WERI-Rb-1 (cell line): ENCODE measurements at regions not wholly inside any gene's neighbourhood (a gene's known extent, or its start where the extent isn't known, plus 50 kb on each side); places are given as distances from the start of the nearest gene placed in this dataset.
A peak's percentile ranks its signal among the peaks of the same experiment; 100 is the strongest.

Experiments used
- DNase-seq: peaks from one replicate; pipeline ENCODE4 v3.0.0-alpha.2; 2020
- H3K27ac ChIP-seq: fragments of 250-450 bp; sonication (Bioruptor Pico); 2 replicates; pipeline ENCODE4 v1.5.1; 2020; ENCODE audit warnings: mild to moderate bottlenecking, moderate library complexity
- H3K27me3 ChIP-seq: fragments of 250-450 bp; sonication (Bioruptor Pico); 2 replicates; pipeline ENCODE4 v1.5.1; 2021; ENCODE audit warnings: mild to moderate bottlenecking, low read depth, moderate library complexity; ENCODE audit not compliant: insufficient read depth, severe bottlenecking
- H3K36me3 ChIP-seq: fragments of 250-450 bp; sonication (Bioruptor Pico); 2 replicates; pipeline ENCODE4 v1.5.1; 2020; ENCODE audit warnings: mild to moderate bottlenecking, moderate library complexity
- H3K4me3 ChIP-seq: 2 replicates; pipeline ENCODE4 v1.5.1; 2011; ENCODE audit warnings: low read depth, mild to moderate bottlenecking, control low read depth, low read length
- H3K9me3 ChIP-seq: fragments of 250-450 bp; sonication (Bioruptor Pico); 2 replicates; pipeline ENCODE4 v1.5.1; 2021; ENCODE audit warnings: mild to moderate bottlenecking, moderate library complexity; ENCODE audit not compliant: severe bottlenecking
- TF ChIP-seq, protein P1 (sequence below): IDR thresholded peaks from 2 replicates; pipeline ENCODE4 v1.5.1; 2011; ENCODE audit warnings: low read depth, mild to moderate bottlenecking, control low read depth, inconsistent platforms, low read length

DNA sequence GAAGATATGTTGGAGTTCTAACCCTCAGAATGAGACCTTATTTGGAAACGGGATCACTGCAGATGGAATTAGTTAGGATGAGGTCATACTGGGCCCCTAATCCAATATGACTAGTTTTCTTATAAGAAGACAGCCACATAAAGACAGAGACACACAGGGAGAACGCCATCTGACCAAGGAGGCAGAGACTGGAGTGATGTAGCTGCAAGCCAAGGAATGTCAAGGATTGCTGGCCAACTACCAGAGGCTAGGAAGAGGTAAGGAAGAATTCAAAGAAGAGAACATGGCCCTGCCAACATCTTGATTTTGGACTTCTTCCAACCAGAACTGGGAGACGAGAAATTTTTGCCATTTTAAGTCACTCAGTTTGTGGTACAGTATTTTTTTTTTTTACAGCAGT is 152.8 kb upstream of the DIPK2B start:
- Histone ChIP-seq H3K27me3 (no peaks in the 10 kb centered on the region), H3K4me3 (no peak overlapping the region), H3K27ac (no peak overlapping the region), H3K36me3 (no peaks in the 10 kb centered on the region), H3K9me3 (peaks cover 3% of the 10 kb centered on the region)
- TF ChIP-seq, protein P1, sequence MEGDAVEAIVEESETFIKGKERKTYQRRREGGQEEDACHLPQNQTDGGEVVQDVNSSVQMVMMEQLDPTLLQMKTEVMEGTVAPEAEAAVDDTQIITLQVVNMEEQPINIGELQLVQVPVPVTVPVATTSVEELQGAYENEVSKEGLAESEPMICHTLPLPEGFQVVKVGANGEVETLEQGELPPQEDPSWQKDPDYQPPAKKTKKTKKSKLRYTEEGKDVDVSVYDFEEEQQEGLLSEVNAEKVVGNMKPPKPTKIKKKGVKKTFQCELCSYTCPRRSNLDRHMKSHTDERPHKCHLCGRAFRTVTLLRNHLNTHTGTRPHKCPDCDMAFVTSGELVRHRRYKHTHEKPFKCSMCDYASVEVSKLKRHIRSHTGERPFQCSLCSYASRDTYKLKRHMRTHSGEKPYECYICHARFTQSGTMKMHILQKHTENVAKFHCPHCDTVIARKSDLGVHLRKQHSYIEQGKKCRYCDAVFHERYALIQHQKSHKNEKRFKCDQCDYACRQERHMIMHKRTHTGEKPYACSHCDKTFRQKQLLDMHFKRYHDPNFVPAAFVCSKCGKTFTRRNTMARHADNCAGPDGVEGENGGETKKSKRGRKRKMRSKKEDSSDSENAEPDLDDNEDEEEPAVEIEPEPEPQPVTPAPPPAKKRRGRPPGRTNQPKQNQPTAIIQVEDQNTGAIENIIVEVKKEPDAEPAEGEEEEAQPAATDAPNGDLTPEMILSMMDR = no peak
- no peak for DNase-seq

DNA sequence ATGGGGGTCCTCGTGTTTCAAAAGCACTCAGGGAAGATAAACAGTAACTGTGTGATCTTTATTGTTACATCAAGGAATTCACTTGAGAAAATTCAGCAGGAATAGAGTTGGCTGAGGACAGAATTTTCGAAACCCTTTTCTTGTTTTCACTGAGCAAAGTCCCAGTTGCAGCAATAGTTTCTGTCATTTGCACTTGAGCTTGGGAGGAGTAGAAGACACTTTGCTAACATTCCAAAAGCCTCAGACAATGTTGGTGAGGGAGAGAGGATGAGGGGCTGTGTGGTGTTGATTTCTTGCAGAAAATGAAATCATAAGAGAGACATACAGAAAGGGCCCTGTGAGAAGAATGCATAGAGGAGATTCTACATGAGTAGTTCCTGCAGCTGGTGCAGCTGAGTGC is 151.9 kb upstream of the DIPK2B start:
- no peaks in the 10 kb centered on the region for H3K27me3 ChIP-seq
- no peak overlapping the region for H3K27ac ChIP-seq
- TF ChIP-seq, protein P1 = no peak
- peaks cover 3% of the 10 kb centered on the region for H3K9me3 ChIP-seq
- DNase-seq = no peak
- H3K4me3 ChIP-seq = no peak overlapping the region
- H3K36me3 ChIP-seq = no peaks in the 10 kb centered on the region

DNA sequence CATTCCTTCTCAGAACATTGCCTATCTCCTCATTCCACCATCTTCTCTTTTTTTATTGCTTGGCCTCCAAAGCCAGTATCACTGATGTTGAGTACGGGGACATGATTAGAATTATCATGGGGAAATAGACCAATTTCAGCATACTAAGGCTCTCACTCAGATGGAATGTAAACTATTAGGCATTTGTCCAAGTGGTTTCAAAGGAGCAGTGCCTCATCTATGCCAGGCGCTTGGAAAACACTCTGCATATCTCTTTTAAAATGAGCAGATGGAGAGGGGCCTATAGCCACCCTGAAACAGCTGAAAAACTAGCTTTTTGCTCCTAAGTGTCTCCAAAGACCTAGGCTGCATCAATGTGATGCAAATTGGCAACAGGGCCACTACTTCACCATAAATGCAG is 150.8 kb upstream of the DIPK2B start:
- peaks cover 3% of the 10 kb centered on the region for H3K9me3 ChIP-seq
- DNase-seq = no peak
- no peaks in the 10 kb centered on the region for H3K27me3 ChIP-seq
- TF ChIP-seq, protein P1 = no peak
- no peaks in the 10 kb centered on the region for H3K36me3 ChIP-seq
- no peak overlapping the region for H3K27ac ChIP-seq
- no peak overlapping the region for H3K4me3 ChIP-seq

DNA sequence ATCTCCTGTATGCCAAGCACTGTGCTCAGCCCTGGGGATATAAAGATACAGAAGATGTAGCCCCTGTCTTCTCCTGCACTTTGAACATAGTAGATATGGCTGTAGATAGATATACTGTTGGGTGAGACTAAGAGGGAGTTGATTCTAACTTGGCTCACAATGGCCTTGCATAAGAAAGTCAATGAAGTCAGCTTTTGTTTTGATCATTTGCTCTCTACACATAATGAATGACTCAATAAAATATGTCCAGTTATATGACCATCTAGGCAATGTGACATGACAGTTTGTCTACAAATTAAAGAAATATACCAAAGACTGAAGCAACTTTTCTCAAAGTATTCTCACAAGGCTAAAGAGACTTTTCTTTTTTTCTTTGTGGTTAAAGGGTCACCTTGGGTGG is 147.6 kb upstream of the DIPK2B start:
- TF ChIP-seq, protein P1 = no peak
- no peaks in the 10 kb centered on the region for H3K36me3 ChIP-seq
- no peak overlapping the region for H3K27ac ChIP-seq
- H3K9me3 ChIP-seq = peaks cover 3% of the 10 kb centered on the region
- H3K4me3 ChIP-seq = no peak overlapping the region
- DNase-seq = no peak
- H3K27me3 ChIP-seq = no peaks in the 10 kb centered on the region

DNA sequence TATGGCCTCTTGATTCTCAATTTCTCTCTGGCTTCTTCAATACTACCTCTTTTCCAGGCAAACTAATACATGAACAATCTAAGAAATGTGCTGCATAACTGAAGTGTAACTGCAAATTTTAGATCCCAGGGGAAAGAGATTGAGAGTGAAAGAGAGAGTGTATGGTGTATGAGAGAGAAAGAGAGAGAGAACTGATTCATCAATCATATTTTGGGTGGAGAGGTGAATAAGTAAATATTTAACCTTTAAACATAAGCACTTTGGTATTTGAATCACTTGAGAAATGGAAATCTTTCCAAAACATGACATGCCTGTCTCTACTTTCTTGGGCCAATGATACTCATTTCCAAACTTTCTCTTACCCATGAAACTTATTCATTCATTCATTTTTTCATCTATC is 147.2 kb upstream of the DIPK2B start:
- no peaks in the 10 kb centered on the region for H3K36me3 ChIP-seq
- no peak overlapping the region for H3K27ac ChIP-seq
- no peak overlapping the region for H3K4me3 ChIP-seq
- H3K9me3 ChIP-seq = peaks cover 3% of the 10 kb centered on the region
- H3K27me3 ChIP-seq = no peaks in the 10 kb centered on the region
- DNase-seq = no peak
- TF ChIP-seq, protein P1 = no peak

DNA sequence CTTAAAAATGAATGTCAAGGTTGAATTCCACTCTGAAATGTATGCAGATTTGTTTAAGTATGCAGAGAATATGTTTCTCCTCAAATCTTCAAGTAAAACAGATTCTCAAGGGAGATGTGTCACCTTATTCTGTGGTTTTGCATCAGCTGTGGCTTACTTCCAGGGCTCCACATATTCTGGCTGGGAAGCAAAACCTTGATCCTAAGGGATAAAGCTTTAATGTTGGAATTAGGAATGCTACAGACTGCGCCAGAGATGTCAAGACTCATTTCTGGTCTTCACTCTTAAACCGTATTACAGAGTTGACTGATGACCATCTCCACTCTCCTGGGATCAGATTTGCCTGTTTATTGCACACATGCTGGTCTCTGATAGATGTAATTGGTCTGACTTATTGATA is 143.9 kb upstream of the DIPK2B start:
- Histone ChIP-seq H3K27ac (no peak overlapping the region), H3K4me3 (no peak overlapping the region), H3K9me3 (no peaks in the 10 kb centered on the region), H3K27me3 (no peaks in the 10 kb centered on the region), H3K36me3 (no peaks in the 10 kb centered on the region)
- DNase-seq = peak; percentile 20
- TF ChIP-seq, protein P1 = no peak
